Spleen (tissue), 11 donors: ENCODE measurements at regions not wholly inside any gene's neighbourhood (a gene's known extent, or its start where the extent isn't known, plus 50 kb on each side); places are given as distances from the start of the nearest gene placed in this dataset.
A peak's percentile ranks its signal among the peaks of the same experiment; 100 is the strongest.

Source experiments
- DNase-seq: peaks from one replicate; pipeline ENCODE4 v3.0.0-alpha.2; 2020
- H3K27ac ChIP-seq, 8 donors: fragments of 200-600 bp; sonication (generic) in 7 of 8; 1 replicate in 4 of 8; 2 replicates in 4 of 8; pipeline versions ENCODE4 v1.5.0 to v1.8.0; 2016 to 2021; ENCODE audit warnings: inconsistent platforms in 4 of 8, mild to moderate bottlenecking in 4 of 8, moderate library complexity in 1 of 8
- H3K27me3 ChIP-seq, 7 donors: fragments of 200-600 bp; sonication (generic) in 6 of 7; replicated peaks in 1 of 7; 1 replicate in 4 of 7; 2 replicates in 3 of 7; pipeline versions ENCODE4 v1.5.0 to v1.8.0; 2016 to 2021; ENCODE audit warnings: inconsistent platforms in 3 of 7, mild to moderate bottlenecking in 1 of 7
- H3K36me3 ChIP-seq, 6 donors: fragments of 200-600 bp; sonication (generic) in 5 of 6; 1 replicate in 4 of 6; 2 replicates in 2 of 6; pipeline versions ENCODE4 v1.5.0 to v1.8.0; 2016 to 2021; ENCODE audit warnings: inconsistent platforms in 2 of 6
- H3K4me1 ChIP-seq, 6 donors: fragments of 200-600 bp; sonication (generic) in 5 of 6; 1 replicate in 3 of 6; 2 replicates in 3 of 6; pipeline versions ENCODE4 v1.5.0 to v1.8.0; 2016 to 2021; ENCODE audit warnings: inconsistent platforms in 3 of 6
- H3K4me3 ChIP-seq, 8 donors: fragments of 200-600 bp; sonication (generic) in 7 of 8; 1 replicate in 4 of 8; 2 replicates in 4 of 8; pipeline versions ENCODE4 v1.5.0 to v1.8.0; 2016 to 2021; ENCODE audit warnings: inconsistent platforms in 4 of 8, mild to moderate bottlenecking in 4 of 8, moderate library complexity in 2 of 8
- H3K9me3 ChIP-seq, 8 donors: fragments of 200-600 bp; sonication (generic) in 7 of 8; 1 replicate in 4 of 8; 2 replicates in 4 of 8; pipeline versions ENCODE4 v1.5.0 to v1.8.0; 2016 to 2021; ENCODE audit warnings: inconsistent platforms in 4 of 8
- POLR2A ChIP-seq, 3 donors: fragments of 450-650 bp; IDR thresholded peaks; one replicate each; pipeline ENCODE4 v1.5.1; 2017; ENCODE audit warnings: antibody characterized with exemption in 3 of 3, mild to moderate bottlenecking in 1 of 3
- POLR2AphosphoS5 ChIP-seq, 3 donors: sonication (generic); formaldehyde crosslinking; IDR thresholded peaks; one replicate each; pipeline ENCODE4 v1.5.1; 2017; ENCODE audit warnings: antibody characterized with exemption in 3 of 3
- WGBS, 5 donors: extraction: QIAGEN DNeasy Blood & Tissue Kit in 3 of 5; methylation state at CpG; one replicate each; pipeline versions ENCODE4 v1.1.5 to v1.1.7; 2013 to 2018; 5-methylcytosine and 5-hydroxymethylcytosine counted together
- intact Hi-C: fragments of 100-400 bp; cut with DNase I; formaldehyde crosslinking; loops from one replicate; pipeline ENCODE4 v1.15.0; 2023; ENCODE audit warnings: low total_unique reads
- TF ChIP-seq, protein P1 (sequence below), 11 experiments: fragments of 200-600 bp in 7 of 11; fragments of 450-650 bp in 4 of 11; sonication (generic) in 4 of 11; IDR thresholded peaks in 8 of 11; conservative IDR thresholded peaks in 3 of 11; 1 replicate in 7 of 11; 2 replicates in 4 of 11; pipeline versions ENCODE4 v1.4.0 to v1.8.0; 2016 to 2021; ENCODE audit warnings: antibody characterized with exemption in 11 of 11, inconsistent platforms in 4 of 11, mild to moderate bottlenecking in 1 of 11
- donor health status: healthy with polysubstance abuse.
- donor health status: DM: no; HTN: no; CAD: no; lungs with moderate emphysema.
- donor health status: DM: no; HTN: no; CAD: no.
- donor health status: Bipolar disorder and iron deficiency.
- donor health status: healthy.
- donor health status: DM: no; HTN: no; CAD: no.
- donor health status: DM: yes; HTN: yes; CAD: no.

DNA sequence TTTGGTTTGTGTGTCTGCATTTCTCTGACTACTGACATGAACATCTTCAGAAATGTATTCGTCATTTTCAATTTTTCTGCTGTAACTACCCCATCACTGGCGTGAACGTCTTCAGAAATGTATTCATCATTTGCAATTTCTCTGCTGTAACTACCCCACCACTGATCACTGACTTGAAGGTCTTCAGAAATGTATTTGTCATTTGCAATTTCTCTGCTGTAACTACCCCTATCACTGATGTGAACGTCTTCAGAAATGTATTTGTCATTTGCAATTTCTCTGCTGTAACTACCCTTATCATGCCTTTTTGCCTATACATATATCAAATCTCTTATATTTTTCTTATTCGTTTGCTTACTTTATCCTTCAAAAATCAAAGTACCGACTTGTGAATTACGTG, 274.0 kb downstream of the EFNB2 start:
- TF ChIP-seq, protein P1, sequence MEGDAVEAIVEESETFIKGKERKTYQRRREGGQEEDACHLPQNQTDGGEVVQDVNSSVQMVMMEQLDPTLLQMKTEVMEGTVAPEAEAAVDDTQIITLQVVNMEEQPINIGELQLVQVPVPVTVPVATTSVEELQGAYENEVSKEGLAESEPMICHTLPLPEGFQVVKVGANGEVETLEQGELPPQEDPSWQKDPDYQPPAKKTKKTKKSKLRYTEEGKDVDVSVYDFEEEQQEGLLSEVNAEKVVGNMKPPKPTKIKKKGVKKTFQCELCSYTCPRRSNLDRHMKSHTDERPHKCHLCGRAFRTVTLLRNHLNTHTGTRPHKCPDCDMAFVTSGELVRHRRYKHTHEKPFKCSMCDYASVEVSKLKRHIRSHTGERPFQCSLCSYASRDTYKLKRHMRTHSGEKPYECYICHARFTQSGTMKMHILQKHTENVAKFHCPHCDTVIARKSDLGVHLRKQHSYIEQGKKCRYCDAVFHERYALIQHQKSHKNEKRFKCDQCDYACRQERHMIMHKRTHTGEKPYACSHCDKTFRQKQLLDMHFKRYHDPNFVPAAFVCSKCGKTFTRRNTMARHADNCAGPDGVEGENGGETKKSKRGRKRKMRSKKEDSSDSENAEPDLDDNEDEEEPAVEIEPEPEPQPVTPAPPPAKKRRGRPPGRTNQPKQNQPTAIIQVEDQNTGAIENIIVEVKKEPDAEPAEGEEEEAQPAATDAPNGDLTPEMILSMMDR (IDR thresholded peaks at IDR 0.05 in 8 of 11, conservative IDR thresholded peaks at IDR 0.05 in 3 of 11) = no peak
- TF ChIP-seq POLR2AphosphoS5 (IDR thresholded peaks at IDR 0.05) = no peak
- no peak for TF ChIP-seq POLR2A (IDR thresholded peaks at IDR 0.05)
- H3K36me3 ChIP-seq = no peaks in the 10 kb centered on the region
- H3K4me3 ChIP-seq = no peak overlapping the region
- no peaks in the 10 kb centered on the region for H3K4me1 ChIP-seq
- no peak for DNase-seq
- intact Hi-C loops = no loop called here
- no peak overlapping the region for H3K27ac ChIP-seq
- H3K27me3 ChIP-seq = no peaks in the 10 kb centered on the region
- WGBS, 5 donors = 87 to 94% (median 91%) methylated on average over 7 of the region's 7 CpGs
- H3K9me3 ChIP-seq = peaks cover 0 to 31% (median 16%) of the 10 kb centered on the region in 8 donors

DNA sequence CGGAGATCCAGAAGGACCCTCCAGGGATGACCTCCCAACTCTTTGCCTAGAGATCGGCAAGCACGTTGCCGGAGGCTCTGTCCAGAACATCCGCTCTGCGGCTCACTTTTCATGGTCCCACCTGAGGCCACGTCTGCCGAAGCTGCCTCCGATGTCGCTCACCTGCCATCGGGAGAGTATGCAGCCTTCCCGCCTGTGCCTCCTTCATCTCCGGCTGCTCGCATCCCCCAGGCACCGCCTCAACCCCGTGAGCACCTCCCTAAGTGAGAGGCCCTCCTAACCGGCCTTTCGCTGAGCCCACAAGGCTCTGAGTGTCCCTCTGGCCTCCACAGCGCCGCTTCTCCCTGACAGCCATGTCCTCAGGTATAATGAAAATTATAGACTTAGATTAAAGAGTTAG, 275.1 kb downstream of the EFNB2 start:
- no peaks in the 10 kb centered on the region for H3K36me3 ChIP-seq
- H3K4me3 ChIP-seq = no peak overlapping the region
- H3K4me1 ChIP-seq = no peaks in the 10 kb centered on the region
- no peak overlapping the region for H3K27ac ChIP-seq
- WGBS, 5 donors = 94 to 97% (median 95%) methylated on average over 20 of the region's 20 CpGs
- H3K9me3 ChIP-seq = peaks cover 0 to 31% (median 16%) of the 10 kb centered on the region in 8 donors
- no peak for TF ChIP-seq POLR2A (IDR thresholded peaks at IDR 0.05)
- TF ChIP-seq, protein P1 (IDR thresholded peaks at IDR 0.05 in 8 of 11, conservative IDR thresholded peaks at IDR 0.05 in 3 of 11) = no peak
- no peak for TF ChIP-seq POLR2AphosphoS5 (IDR thresholded peaks at IDR 0.05)
- intact Hi-C loops = no loop called here
- no peaks in the 10 kb centered on the region for H3K27me3 ChIP-seq
- peak; percentile 63 for DNase-seq

DNA sequence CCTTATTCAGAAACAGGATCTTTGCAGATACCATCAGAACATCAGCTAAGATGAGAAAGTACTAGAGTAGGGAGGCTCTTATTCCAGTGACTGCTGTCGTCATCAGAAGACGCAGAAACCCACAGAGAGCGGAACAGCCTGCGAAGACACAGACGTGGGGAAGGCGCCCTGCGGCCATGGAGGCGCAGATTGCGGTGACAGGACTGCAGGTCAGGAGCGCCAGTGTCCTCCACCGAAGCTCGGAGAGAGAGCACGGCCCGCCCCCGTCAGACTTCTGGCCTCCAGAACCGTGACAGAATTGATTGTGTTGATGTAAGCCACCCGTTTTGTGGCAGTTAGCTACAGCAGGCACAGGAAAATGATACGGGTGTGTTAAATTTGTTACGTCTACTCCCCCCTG, 275.5 kb downstream of the EFNB2 start:
- DNase-seq = no peak
- H3K27ac ChIP-seq = no peak overlapping the region
- TF ChIP-seq POLR2A (IDR thresholded peaks at IDR 0.05) = no peak
- TF ChIP-seq POLR2AphosphoS5 (IDR thresholded peaks at IDR 0.05) = no peak
- TF ChIP-seq, protein P1 (IDR thresholded peaks at IDR 0.05 in 8 of 11, conservative IDR thresholded peaks at IDR 0.05 in 3 of 11) = no peak
- intact Hi-C loops = no loop called here
- WGBS, 5 donors = 90 to 97% (median 94%) methylated on average over 19 of the region's 19 CpGs
- peaks cover 0 to 31% (median 16%) of the 10 kb centered on the region in 8 donors for H3K9me3 ChIP-seq
- H3K4me3 ChIP-seq = no peak overlapping the region
- H3K36me3 ChIP-seq = no peaks in the 10 kb centered on the region
- H3K27me3 ChIP-seq = no peaks in the 10 kb centered on the region
- no peaks in the 10 kb centered on the region for H3K4me1 ChIP-seq

DNA sequence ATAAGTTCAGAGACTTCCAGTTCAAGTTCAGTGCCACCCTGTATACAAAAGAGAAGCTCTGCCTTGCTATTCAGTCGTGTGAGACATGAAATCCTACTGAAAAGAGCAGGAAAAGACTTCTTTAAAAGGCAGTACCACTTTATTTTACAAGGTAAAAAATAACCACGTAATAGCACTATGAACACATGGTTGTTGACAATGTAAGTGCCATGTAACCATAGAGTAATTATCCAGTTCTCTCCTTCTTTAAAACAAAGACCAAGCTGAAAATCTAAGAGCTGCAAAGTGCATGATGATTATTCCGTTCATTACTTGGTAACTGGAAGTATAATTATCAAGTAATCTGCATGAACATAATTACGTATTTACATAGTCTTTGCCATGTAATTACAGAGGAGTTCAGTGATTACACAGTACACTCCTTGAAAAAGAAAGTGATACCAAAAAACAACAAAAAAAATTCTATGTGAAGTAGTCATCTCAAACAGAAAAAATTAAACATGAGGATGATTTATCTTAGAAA, 288.7 kb downstream of the EFNB2 start:
- DNase-seq = no peak
- 65 to 77% (median 70%) methylated on average over 4 of the region's 4 CpGs for WGBS, 5 donors
- Histone ChIP-seq H3K4me3 (no peak overlapping the region), H3K4me1 (no peaks in the 10 kb centered on the region), H3K27ac (no peak overlapping the region), H3K9me3 (peaks cover 0 to 2% (median 0%) of the 10 kb centered on the region in 8 donors), H3K27me3 (no peaks in the 10 kb centered on the region), H3K36me3 (no peaks in the 10 kb centered on the region)
- TF ChIP-seq POLR2A (IDR thresholded peaks at IDR 0.05) = no peak
- TF ChIP-seq, protein P1 (IDR thresholded peaks at IDR 0.05 in 8 of 11, conservative IDR thresholded peaks at IDR 0.05 in 3 of 11) = no peak
- no peak for TF ChIP-seq POLR2AphosphoS5 (IDR thresholded peaks at IDR 0.05)
- intact Hi-C loops = no loop called here
